ENCODE measurements at regions not wholly inside any gene's neighbourhood (a gene's known extent, or its start where the extent isn't known, plus 50 kb on each side); places are given as distances from the start of the nearest gene placed in this dataset.

- TF ChIP-seq ZNF800 (CRISPR knock-in tag; IDR thresholded peaks at IDR 0.05): no peak
- TF ChIP-seq HNF4G (IDR thresholded peaks at IDR 0.05; ENCODE audit: borderline replicate concordance, low read depth, low read length): no peak
- TF ChIP-seq HNF4G (CRISPR knock-in tag; IDR thresholded peaks at IDR 0.05; ENCODE audit: borderline replicate concordance, low read depth): no peak
- TF ChIP-seq ZNF589 (CRISPR knock-in tag; conservative IDR thresholded peaks at IDR 0.05): no peak
- no peak for TF ChIP-seq NRL (CRISPR knock-in tag; IDR thresholded peaks at IDR 0.05; ENCODE audit: borderline replicate concordance)
- no peak for TF ChIP-seq CBX1 (IDR thresholded peaks at IDR 0.05; ENCODE audit: low read depth)
- TF ChIP-seq ZNF335 (CRISPR knock-in tag; IDR thresholded peaks at IDR 0.05): no peak
- no peak for TF ChIP-seq SMYD3 (CRISPR knock-in tag; IDR thresholded peaks at IDR 0.05)
- TF ChIP-seq SATB2 (CRISPR knock-in tag; IDR thresholded peaks at IDR 0.05): no peak
- TF ChIP-seq ARID3A (IDR thresholded peaks at IDR 0.05; ENCODE audit: low read depth, low read length): no peak
These were observed 59.8 kb upstream of the PDE5A start (continued) for GRCh38 chr4:119688446-119688845.

GRCh38 chr4:119684463-119684862 is 55.9 kb upstream of the PDE5A start:
- no peaks in the 10 kb centered on the region for H4K20me1 ChIP-seq (ENCODE audit: insufficient read depth, low read length)
- H3K27me3 ChIP-seq (ENCODE audit: control insufficient read depth in 1 of 2, insufficient read depth in 2 of 2, low read length in 2 of 2): no peaks in the 10 kb centered on the region
- no peak overlapping the region for H3K9ac ChIP-seq (ENCODE audit: insufficient read depth, low read depth, low read length)
- H3K4me1 ChIP-seq (ENCODE audit: insufficient read depth, low read length): no peaks in the 10 kb centered on the region
- ATAC-seq (no peak), FAIRE-seq (no peak), DNase-seq (ENCODE audit: low spot score) (no peak)
- CTCF ChIA-PET (ENCODE audit: low intra/inter-chr PET ratio, low total read pairs): no interaction called here
- H3K4me2 ChIP-seq (ENCODE audit: low read depth, low read length): no peak overlapping the region
- no TSS peak for BruUV-seq (replicated peaks)
- no peak overlapping the region for H2AFZ ChIP-seq (ENCODE audit: low read length)
- POLR2A ChIA-PET: no interaction called here
- no peak overlapping the region for H3K4me3 ChIP-seq (replicated peaks in 1 of 3; ENCODE audit: insufficient read depth in 1 of 3, low read depth in 2 of 3, low read length in 3 of 3)
- in situ Hi-C loops (cut with HindIII; ENCODE audit: extremely low pct_ligation_motif_present, low pct_unique_long_range_greater_than_20kb): no loop called here
- intact Hi-C loops (cut with micrococcal nuclease; ENCODE audit: unreplicated experiment): no loop called here
- no peaks in the 10 kb centered on the region for H3K36me3 ChIP-seq (replicated peaks in 1 of 2; ENCODE audit: control insufficient read depth in 1 of 2, insufficient read depth in 2 of 2, low read length in 2 of 2)
- H3K27ac ChIP-seq (ENCODE audit: extremely low read length, insufficient read depth, low read length): no peak overlapping the region
- WGBS (ENCODE audit: low lambda C conversion rate): 34% methylated on average over 4 of the region's 4 CpGs
- no peaks in the 10 kb centered on the region for H3K9me3 ChIP-seq (ENCODE audit: low read length)
- H3K79me2 ChIP-seq (ENCODE audit: insufficient read depth, low read length): no peaks in the 10 kb centered on the region
- TF ChIP-seq PRDM10 (CRISPR knock-in tag; IDR thresholded peaks at IDR 0.05; ENCODE audit: low read depth) (no peak), ZNF574 (CRISPR knock-in tag; IDR thresholded peaks at IDR 0.05) (no peak), SALL2 (CRISPR knock-in tag; IDR thresholded peaks at IDR 0.05) (no peak)
